ENCODE measurements at regions not wholly inside any gene's neighbourhood (a gene's known extent, or its start where the extent isn't known, plus 50 kb on each side); places are given as distances from the start of the nearest gene placed in this dataset.

- no peak overlapping the region for H3K4me2 ChIP-seq (ENCODE audit: low read length)
- no peak for TF ChIP-seq EZH2 (IDR thresholded peaks at IDR 0.05; ENCODE audit: low read length, unreplicated experiment)
- TF ChIP-seq EZH2phosphoT487 (IDR thresholded peaks at IDR 0.05; ENCODE audit: borderline replicate concordance, low read length) = no peak
- TF ChIP-seq, protein P1, sequence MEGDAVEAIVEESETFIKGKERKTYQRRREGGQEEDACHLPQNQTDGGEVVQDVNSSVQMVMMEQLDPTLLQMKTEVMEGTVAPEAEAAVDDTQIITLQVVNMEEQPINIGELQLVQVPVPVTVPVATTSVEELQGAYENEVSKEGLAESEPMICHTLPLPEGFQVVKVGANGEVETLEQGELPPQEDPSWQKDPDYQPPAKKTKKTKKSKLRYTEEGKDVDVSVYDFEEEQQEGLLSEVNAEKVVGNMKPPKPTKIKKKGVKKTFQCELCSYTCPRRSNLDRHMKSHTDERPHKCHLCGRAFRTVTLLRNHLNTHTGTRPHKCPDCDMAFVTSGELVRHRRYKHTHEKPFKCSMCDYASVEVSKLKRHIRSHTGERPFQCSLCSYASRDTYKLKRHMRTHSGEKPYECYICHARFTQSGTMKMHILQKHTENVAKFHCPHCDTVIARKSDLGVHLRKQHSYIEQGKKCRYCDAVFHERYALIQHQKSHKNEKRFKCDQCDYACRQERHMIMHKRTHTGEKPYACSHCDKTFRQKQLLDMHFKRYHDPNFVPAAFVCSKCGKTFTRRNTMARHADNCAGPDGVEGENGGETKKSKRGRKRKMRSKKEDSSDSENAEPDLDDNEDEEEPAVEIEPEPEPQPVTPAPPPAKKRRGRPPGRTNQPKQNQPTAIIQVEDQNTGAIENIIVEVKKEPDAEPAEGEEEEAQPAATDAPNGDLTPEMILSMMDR (conservative IDR thresholded peaks at IDR 0.05; ENCODE audit: low read depth, low read length) = no peak
- no peaks in the 10 kb centered on the region for H3K27me3 ChIP-seq (ENCODE audit: low read length)
- H3K79me2 ChIP-seq (ENCODE audit: low read length) = no peaks in the 10 kb centered on the region
- H3K9ac ChIP-seq (ENCODE audit: low read length) = no peak overlapping the region
- H3K27ac ChIP-seq (ENCODE audit: low read length) = no peak overlapping the region
- H3F3A ChIP-seq (ENCODE audit: low read length, unreplicated experiment) = no peaks in the 10 kb centered on the region
- DNase-seq (peak; percentile 29), ATAC-seq (peak; percentile 48)
- intact Hi-C loops (cut with micrococcal nuclease) = no loop called here
- H3K9me3 ChIP-seq (ENCODE audit: low read length) = no peaks in the 10 kb centered on the region
- H3K9me2 ChIP-seq (replicated peaks; ENCODE audit: low read length) = no peaks in the 10 kb centered on the region
- H2AFZ ChIP-seq (ENCODE audit: low read length) = no peak overlapping the region
- CTCF ChIA-PET = no interaction called here
- H3K36me3 ChIP-seq (ENCODE audit: low read depth, low read length) = no peaks in the 10 kb centered on the region
- H3K4me3 ChIP-seq (ENCODE audit: low read length) = no peak overlapping the region
- no peaks in the 10 kb centered on the region for H4K20me1 ChIP-seq (ENCODE audit: low read length)
- no TSS peak for BruUV-seq (replicated peaks)
- H3K4me1 ChIP-seq (ENCODE audit: insufficient read depth, low read length) = 0 out of 2 replicates have a peak, but pooled peaks cover 3% of the 10 kb centered on the region
- POLR2A ChIA-PET (ENCODE audit: unreplicated experiment) = no interaction called here
Measured at GRCh38 chr13:104641309-104641708, 1575.1 kb upstream of the SLC10A2 start.

- no peaks in the 10 kb centered on the region for H3K9me2 ChIP-seq (replicated peaks; ENCODE audit: low read length)
- H3K27ac ChIP-seq (ENCODE audit: low read length) = no peak overlapping the region
- POLR2A ChIA-PET (ENCODE audit: unreplicated experiment) = no interaction called here
- no peaks in the 10 kb centered on the region for H3K36me3 ChIP-seq (ENCODE audit: low read depth, low read length)
- H3F3A ChIP-seq (ENCODE audit: low read length, unreplicated experiment) = no peaks in the 10 kb centered on the region
- no peaks in the 10 kb centered on the region for H4K20me1 ChIP-seq (ENCODE audit: low read length)
- BruUV-seq (replicated peaks) = no TSS peak
- H3K4me2 ChIP-seq (ENCODE audit: low read length) = no peak overlapping the region
- intact Hi-C loops (cut with micrococcal nuclease) = no loop called here
- no peaks in the 10 kb centered on the region for H3K4me1 ChIP-seq (ENCODE audit: insufficient read depth, low read length)
- H3K9me3 ChIP-seq (ENCODE audit: low read length) = no peaks in the 10 kb centered on the region
- no peak for ATAC-seq
- CTCF ChIA-PET = no interaction called here
- no peaks in the 10 kb centered on the region for H3K27me3 ChIP-seq (ENCODE audit: low read length)
- H3K9ac ChIP-seq (ENCODE audit: low read length) = no peak overlapping the region
- H3K4me3 ChIP-seq (ENCODE audit: low read length) = no peak overlapping the region
- H3K79me2 ChIP-seq (ENCODE audit: low read length) = no peaks in the 10 kb centered on the region
- DNase-seq = no peak
- TF ChIP-seq, protein P1 (conservative IDR thresholded peaks at IDR 0.05; ENCODE audit: low read depth, low read length) = no peak
- TF ChIP-seq EZH2phosphoT487 (IDR thresholded peaks at IDR 0.05; ENCODE audit: borderline replicate concordance, low read length) (no peak), EZH2 (IDR thresholded peaks at IDR 0.05; ENCODE audit: low read length, unreplicated experiment) (no peak)
- H2AFZ ChIP-seq (ENCODE audit: low read length) = no peak overlapping the region
Measured at GRCh38 chr13:104635879-104636278, 1569.7 kb upstream of the SLC10A2 start.

DNA sequence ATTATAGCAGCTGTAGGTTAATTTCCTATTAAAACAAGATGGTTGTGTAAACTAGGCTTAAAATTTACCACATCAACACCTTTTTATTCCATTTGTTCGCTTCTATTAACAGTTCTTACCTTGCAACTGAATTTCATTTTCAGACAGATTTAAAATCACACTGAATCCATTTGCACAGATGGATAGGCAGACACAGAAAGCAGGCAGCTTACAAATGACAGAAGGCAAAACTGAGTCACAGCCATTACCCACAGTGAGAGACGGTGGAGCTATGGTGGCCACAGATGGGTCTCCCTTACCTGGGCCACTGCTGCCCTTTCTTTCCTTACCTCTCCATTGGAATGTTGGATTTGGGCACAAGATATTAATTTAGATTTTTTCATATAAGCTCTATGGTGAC is 1567.8 kb upstream of the SLC10A2 start:
- TF ChIP-seq EZH2 (IDR thresholded peaks at IDR 0.05; ENCODE audit: low read length, unreplicated experiment) = no peak
- TF ChIP-seq, protein P1 (conservative IDR thresholded peaks at IDR 0.05; ENCODE audit: low read depth, low read length) = no peak
- TF ChIP-seq EZH2phosphoT487 (IDR thresholded peaks at IDR 0.05; ENCODE audit: borderline replicate concordance, low read length) = no peak
- H3K9me3 ChIP-seq (ENCODE audit: low read length) = no peaks in the 10 kb centered on the region
- CTCF ChIA-PET = interaction anchor here (0.7 kb wide), 1 partner anchor 1977 kb away, joined by 3 read pairs; no protein-coding TSS in a partner anchor

More for the DNA sequence above, 1567.8 kb upstream of the SLC10A2 start:
- intact Hi-C loops (cut with micrococcal nuclease) = no loop called here
- no peak overlapping the region for H2AFZ ChIP-seq (ENCODE audit: low read length)
- H3F3A ChIP-seq (ENCODE audit: low read length, unreplicated experiment) = no peaks in the 10 kb centered on the region
- no peak for DNase-seq
- no peaks in the 10 kb centered on the region for H3K9me2 ChIP-seq (replicated peaks; ENCODE audit: low read length)
- H3K4me3 ChIP-seq (ENCODE audit: low read length) = no peak overlapping the region
- no peak overlapping the region for H3K9ac ChIP-seq (ENCODE audit: low read length)
- H3K4me1 ChIP-seq (ENCODE audit: insufficient read depth, low read length) = no peaks in the 10 kb centered on the region
- no TSS peak for BruUV-seq (replicated peaks)
- H3K4me2 ChIP-seq (ENCODE audit: low read length) = no peak overlapping the region
- H3K27me3 ChIP-seq (ENCODE audit: low read length) = no peaks in the 10 kb centered on the region
- no peak for ATAC-seq
- POLR2A ChIA-PET (ENCODE audit: unreplicated experiment) = no interaction called here
- no peaks in the 10 kb centered on the region for H3K79me2 ChIP-seq (ENCODE audit: low read length)
- H3K27ac ChIP-seq (ENCODE audit: low read length) = no peak overlapping the region
- no peaks in the 10 kb centered on the region for H4K20me1 ChIP-seq (ENCODE audit: low read length)
- H3K36me3 ChIP-seq (ENCODE audit: low read depth, low read length) = no peaks in the 10 kb centered on the region
